HG02678 (cell line): ENCODE measurements at regions not wholly inside any gene's neighbourhood (a gene's known extent, or its start where the extent isn't known, plus 50 kb on each side); places are given as distances from the start of the nearest gene placed in this dataset.

Experiments used
- ATAC-seq: cut with Tn5 transposase; IDR thresholded peaks from one replicate; pipeline ENCODE4 v1.9.1; 2021; ENCODE audit warnings: mild to moderate bottlenecking, moderate library complexity; ENCODE audit not compliant: unreplicated experiment

GRCh38 chr20:51079488-51079887, 56.6 kb upstream of the KCNG1 start:
- ATAC-seq, result no peak

- ATAC-seq, result no peak
Measured at GRCh38 chr20:51077686-51078060, 54.8 kb upstream of the KCNG1 start.

- no peak for ATAC-seq
Measured at GRCh38 chr20:51076786-51077685, 54.1 kb upstream of the KCNG1 start.

- no peak for ATAC-seq
Measured at GRCh38 chr20:51074062-51074461, 51.2 kb upstream of the KCNG1 start.
